ENCODE measurements at regions not wholly inside any gene's neighbourhood (a gene's known extent, or its start where the extent isn't known, plus 50 kb on each side); places are given as distances from the start of the nearest gene placed in this dataset.

- TF ChIP-seq, protein P1, sequence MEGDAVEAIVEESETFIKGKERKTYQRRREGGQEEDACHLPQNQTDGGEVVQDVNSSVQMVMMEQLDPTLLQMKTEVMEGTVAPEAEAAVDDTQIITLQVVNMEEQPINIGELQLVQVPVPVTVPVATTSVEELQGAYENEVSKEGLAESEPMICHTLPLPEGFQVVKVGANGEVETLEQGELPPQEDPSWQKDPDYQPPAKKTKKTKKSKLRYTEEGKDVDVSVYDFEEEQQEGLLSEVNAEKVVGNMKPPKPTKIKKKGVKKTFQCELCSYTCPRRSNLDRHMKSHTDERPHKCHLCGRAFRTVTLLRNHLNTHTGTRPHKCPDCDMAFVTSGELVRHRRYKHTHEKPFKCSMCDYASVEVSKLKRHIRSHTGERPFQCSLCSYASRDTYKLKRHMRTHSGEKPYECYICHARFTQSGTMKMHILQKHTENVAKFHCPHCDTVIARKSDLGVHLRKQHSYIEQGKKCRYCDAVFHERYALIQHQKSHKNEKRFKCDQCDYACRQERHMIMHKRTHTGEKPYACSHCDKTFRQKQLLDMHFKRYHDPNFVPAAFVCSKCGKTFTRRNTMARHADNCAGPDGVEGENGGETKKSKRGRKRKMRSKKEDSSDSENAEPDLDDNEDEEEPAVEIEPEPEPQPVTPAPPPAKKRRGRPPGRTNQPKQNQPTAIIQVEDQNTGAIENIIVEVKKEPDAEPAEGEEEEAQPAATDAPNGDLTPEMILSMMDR (optimal IDR thresholded peaks at IDR 0.05 in 1 of 3, IDR thresholded peaks at IDR 0.05 in 1 of 3, conservative IDR thresholded peaks at IDR 0.05 in 1 of 3; ENCODE audit: extremely low read depth in 1 of 3, insufficient read depth in 2 of 3, low read length in 3 of 3): no peak
- no peak for TF ChIP-seq EZH2 (IDR thresholded peaks at IDR 0.05; ENCODE audit: low read length)
Observed at GRCh38 chr22:27689664-27690063, 111.9 kb downstream of the MN1 start.

Data from keratinocyte (primary cell).